ENCODE measurements at regions not wholly inside any gene's neighbourhood (a gene's known extent, or its start where the extent isn't known, plus 50 kb on each side); places are given as distances from the start of the nearest gene placed in this dataset.

DNA sequence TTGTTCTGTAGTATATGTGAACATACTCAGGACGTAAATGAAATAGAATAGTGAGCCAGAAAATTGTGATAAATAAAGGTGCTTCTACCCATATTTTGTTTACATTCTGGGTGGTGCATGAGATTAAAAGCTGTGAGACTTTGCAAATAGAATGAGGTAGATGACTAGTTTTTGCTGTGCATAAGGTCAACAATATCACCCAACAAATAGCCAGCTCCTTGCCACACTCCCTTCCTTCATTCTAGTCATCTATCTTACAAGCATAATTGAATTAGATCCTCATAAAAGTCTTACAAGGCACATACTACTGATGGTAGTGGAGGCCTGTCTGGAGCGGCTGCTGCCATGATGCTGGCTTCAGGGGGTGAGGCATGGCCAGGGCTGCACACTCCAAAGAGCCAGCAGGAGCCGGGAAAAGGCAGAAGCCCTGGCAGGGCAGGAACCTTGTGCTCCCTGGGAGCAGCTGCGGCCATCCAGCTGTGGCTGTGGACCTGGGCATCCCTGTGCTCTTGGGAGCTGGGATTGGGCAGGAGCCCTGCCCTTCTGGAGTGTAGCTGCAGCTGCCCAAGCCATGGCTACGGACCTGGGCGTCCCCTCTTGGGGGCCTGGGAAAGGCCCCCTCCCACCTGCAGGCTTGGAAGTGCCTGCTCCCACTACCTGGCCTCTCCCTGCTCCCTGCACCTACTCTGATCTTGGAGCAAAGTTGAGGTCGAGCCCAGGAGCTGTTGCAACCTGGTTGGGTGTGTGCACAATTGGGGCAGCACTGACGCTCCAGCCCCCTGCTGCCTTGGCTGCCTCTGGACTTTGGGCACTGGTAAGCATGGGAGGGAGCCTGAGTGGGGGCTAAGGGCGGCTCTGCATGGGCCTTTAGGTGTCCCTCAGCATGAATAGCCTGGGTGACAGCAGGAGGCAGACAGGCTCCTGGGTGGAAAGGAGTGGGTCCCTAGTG is 112.8 kb downstream of the DACT1 start:
- Histone ChIP-seq H3K9me3 (ENCODE audit: low read length) (no peaks in the 10 kb centered on the region), H2AFZ (ENCODE audit: low read length) (no peak overlapping the region), H3K79me2 (ENCODE audit: low read length) (no peaks in the 10 kb centered on the region), H3K9ac (ENCODE audit: low read length) (no peak overlapping the region), H3K36me3 (ENCODE audit: insufficient read depth, low read length) (no peaks in the 10 kb centered on the region), H3K4me3 (ENCODE audit: low read length) (no peak overlapping the region), H3K27me3 (ENCODE audit: low read length) (no peaks in the 10 kb centered on the region), H3K27ac (ENCODE audit: low read length) (no peak overlapping the region), H3K4me2 (ENCODE audit: low read depth, low read length, poor library complexity, severe bottlenecking) (no peak overlapping the region), H3K4me1 (ENCODE audit: low read length) (peaks cover 4% of the 10 kb centered on the region; the same call in 1 of the 2 replicates), H4K20me1 (ENCODE audit: insufficient read depth, low read depth, low read length) (no peaks in the 10 kb centered on the region), H3K9me2 (replicated peaks; ENCODE audit: insufficient read depth, low read length) (0 out of 2 replicates have a peak, but pooled peaks cover 2% of the 10 kb centered on the region)
- DNase-seq: no peak

DNA sequence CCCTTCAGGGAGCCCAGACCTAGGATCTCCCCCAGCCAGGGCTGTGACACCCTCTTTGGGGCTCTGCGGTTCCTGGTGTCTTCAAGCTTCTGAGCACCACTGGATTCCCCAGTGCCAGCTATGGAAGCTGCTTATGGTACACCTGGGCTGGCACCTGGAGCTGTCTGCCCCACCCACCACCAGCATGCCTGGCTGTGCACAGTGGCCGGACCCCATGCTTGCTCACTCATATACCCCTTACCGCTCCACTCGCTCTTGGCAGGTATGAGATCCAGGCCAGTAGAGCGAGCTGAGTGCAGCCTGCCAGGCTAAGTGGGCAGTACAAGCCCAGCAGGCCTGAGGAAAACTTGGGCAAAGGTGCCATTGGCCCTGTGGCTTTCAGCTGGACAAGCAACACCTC is 114.0 kb downstream of the DACT1 start:
- no peaks in the 10 kb centered on the region for H3K36me3 ChIP-seq (ENCODE audit: insufficient read depth, low read length)
- no peak overlapping the region for H3K4me3 ChIP-seq (ENCODE audit: low read length)
- DNase-seq: no peak

DNA sequence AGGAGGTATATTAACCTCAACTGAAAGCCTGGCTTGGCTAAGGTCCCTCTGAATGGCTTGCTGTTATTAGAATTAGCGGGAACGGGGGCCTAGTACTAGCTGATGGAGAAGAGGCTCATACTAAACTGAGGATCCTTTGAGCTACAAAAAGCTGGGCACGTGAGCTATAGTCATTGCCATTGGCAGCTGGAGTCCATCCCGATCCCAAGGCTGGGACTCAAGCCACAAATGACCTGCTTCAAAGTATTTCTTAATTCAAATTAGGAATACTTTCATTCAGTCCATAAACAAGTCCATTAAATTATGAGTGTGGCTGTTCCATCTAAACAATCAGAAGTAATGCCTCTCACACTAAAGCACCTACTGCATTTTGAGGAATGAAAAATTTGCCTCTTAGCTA is 114.5 kb downstream of the DACT1 start:
- Histone ChIP-seq H3K9ac (ENCODE audit: low read length) (no peak overlapping the region), H3K9me2 (replicated peaks; ENCODE audit: insufficient read depth, low read length) (no peaks in the 10 kb centered on the region), H4K20me1 (ENCODE audit: insufficient read depth, low read depth, low read length) (no peaks in the 10 kb centered on the region), H3K4me1 (ENCODE audit: low read length) (peaks cover 4% of the 10 kb centered on the region; the same call in 1 of the 2 replicates), H3K4me2 (ENCODE audit: low read depth, low read length, poor library complexity, severe bottlenecking) (no peak overlapping the region), H3K27ac (ENCODE audit: low read length) (no peak overlapping the region), H3K79me2 (ENCODE audit: low read length) (no peaks in the 10 kb centered on the region), H3K27me3 (ENCODE audit: low read length) (no peaks in the 10 kb centered on the region), H3K4me3 (ENCODE audit: low read length) (no peak overlapping the region), H3K36me3 (ENCODE audit: insufficient read depth, low read length) (no peaks in the 10 kb centered on the region), H2AFZ (ENCODE audit: low read length) (no peak overlapping the region), H3K9me3 (ENCODE audit: low read length) (no peaks in the 10 kb centered on the region)
- DNase-seq: no peak

More for the DNA sequence above, 114.0 kb downstream of the DACT1 start:
- no peaks in the 10 kb centered on the region for H3K9me3 ChIP-seq (ENCODE audit: low read length)
- H3K79me2 ChIP-seq (ENCODE audit: low read length): no peaks in the 10 kb centered on the region
- no peak overlapping the region for H2AFZ ChIP-seq (ENCODE audit: low read length)
- no peaks in the 10 kb centered on the region for H3K27me3 ChIP-seq (ENCODE audit: low read length)
- no peak overlapping the region for H3K27ac ChIP-seq (ENCODE audit: low read length)
- H4K20me1 ChIP-seq (ENCODE audit: insufficient read depth, low read depth, low read length): no peaks in the 10 kb centered on the region
- no peaks in the 10 kb centered on the region for H3K9me2 ChIP-seq (replicated peaks; ENCODE audit: insufficient read depth, low read length)
- H3K4me2 ChIP-seq (ENCODE audit: low read depth, low read length, poor library complexity, severe bottlenecking): no peak overlapping the region
- peaks cover 4% of the 10 kb centered on the region; the same call in 1 of the 2 replicates for H3K4me1 ChIP-seq (ENCODE audit: low read length)
- no peak overlapping the region for H3K9ac ChIP-seq (ENCODE audit: low read length)

DNA sequence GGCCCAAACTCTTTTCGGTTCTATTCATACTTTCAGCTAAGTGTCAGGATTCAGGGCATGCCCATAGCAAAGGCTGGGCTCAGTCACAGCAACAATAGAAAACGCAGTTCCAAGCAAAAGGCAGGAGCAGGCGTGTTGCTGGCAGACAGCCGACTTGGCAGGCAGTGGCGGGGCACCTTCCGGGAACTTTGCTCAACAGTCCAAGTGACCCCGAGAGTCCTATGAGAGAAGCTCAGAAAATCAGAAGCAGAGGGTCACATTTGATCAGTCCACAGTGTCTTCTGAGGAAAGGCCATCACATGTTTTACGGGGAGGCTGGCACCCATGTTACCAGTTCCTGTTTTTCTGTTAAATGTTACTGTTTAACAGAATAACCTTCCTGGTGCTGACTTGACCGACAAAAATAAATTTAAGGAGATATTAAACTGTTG is 115.0 kb downstream of the DACT1 start:
- Histone ChIP-seq H4K20me1 (ENCODE audit: insufficient read depth, low read depth, low read length) (no peaks in the 10 kb centered on the region), H3K9me3 (ENCODE audit: low read length) (no peaks in the 10 kb centered on the region), H3K27ac (ENCODE audit: low read length) (no peak overlapping the region), H3K36me3 (ENCODE audit: insufficient read depth, low read length) (no peaks in the 10 kb centered on the region), H2AFZ (ENCODE audit: low read length) (no peak overlapping the region), H3K79me2 (ENCODE audit: low read length) (no peaks in the 10 kb centered on the region), H3K9me2 (replicated peaks; ENCODE audit: insufficient read depth, low read length) (no peaks in the 10 kb centered on the region), H3K4me2 (ENCODE audit: low read depth, low read length, poor library complexity, severe bottlenecking) (no peak overlapping the region), H3K27me3 (ENCODE audit: low read length) (no peaks in the 10 kb centered on the region), H3K4me3 (ENCODE audit: low read length) (no peak overlapping the region), H3K4me1 (ENCODE audit: low read length) (peaks cover 4% of the 10 kb centered on the region; the same call in 1 of the 2 replicates), H3K9ac (ENCODE audit: low read length) (no peak overlapping the region)
- DNase-seq: no peak

DNA sequence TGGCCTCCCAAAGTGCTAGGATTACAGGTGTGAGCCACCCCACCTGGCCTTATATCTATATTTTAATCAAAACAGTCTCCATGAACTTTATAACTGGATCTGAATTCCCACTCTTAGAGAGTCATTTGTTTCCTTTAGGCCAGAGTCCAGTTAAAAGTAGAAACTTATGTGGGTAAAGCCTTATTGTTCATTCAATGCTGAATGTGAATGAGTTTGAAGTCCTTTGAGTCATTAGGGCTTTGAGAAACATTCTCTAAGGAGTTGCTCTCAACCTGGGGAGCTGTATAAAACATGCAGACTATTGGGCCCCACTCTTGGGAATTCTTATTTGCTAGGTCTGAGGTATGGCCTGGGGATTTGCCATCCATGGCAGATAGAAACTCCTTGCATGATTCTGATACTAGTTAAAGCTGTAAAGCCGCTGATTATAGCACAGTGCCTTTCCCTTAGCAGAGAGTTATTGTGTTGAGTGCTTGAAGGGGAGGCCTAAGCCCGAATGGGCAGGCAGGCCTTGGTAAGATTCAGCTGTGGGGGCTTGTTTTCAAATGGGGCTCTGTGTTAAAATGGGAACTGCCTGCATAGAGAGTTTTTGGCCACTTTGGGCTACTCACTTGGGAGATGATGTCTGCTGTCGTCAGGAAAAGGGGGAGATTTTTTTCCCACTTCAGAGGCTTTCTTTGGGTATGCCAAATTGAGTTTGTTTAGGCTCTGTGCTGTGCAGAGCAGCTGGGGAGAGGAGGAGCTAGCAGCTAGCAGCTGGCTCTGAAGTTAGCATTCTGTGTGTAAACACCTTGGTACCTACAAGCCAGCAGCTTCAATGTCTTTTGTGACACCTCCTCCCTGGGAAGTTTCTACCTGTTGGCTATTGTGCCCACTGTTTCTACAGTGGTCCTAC is 117.5 kb downstream of the DACT1 start:
- Histone ChIP-seq H3K9me3 (ENCODE audit: low read length) (no peaks in the 10 kb centered on the region), H3K79me2 (ENCODE audit: low read length) (no peaks in the 10 kb centered on the region), H4K20me1 (ENCODE audit: insufficient read depth, low read depth, low read length) (no peaks in the 10 kb centered on the region), H3K27me3 (ENCODE audit: low read length) (no peaks in the 10 kb centered on the region), H2AFZ (ENCODE audit: low read length) (no peak overlapping the region), H3K36me3 (ENCODE audit: insufficient read depth, low read length) (no peaks in the 10 kb centered on the region), H3K9me2 (replicated peaks; ENCODE audit: insufficient read depth, low read length) (no peaks in the 10 kb centered on the region), H3K27ac (ENCODE audit: low read length) (no peak overlapping the region), H3K9ac (ENCODE audit: low read length) (no peak overlapping the region), H3K4me2 (ENCODE audit: low read depth, low read length, poor library complexity, severe bottlenecking) (no peak overlapping the region), H3K4me3 (ENCODE audit: low read length) (no peak overlapping the region), H3K4me1 (ENCODE audit: low read length) (no peaks in the 10 kb centered on the region)
- no peak for DNase-seq

DNA sequence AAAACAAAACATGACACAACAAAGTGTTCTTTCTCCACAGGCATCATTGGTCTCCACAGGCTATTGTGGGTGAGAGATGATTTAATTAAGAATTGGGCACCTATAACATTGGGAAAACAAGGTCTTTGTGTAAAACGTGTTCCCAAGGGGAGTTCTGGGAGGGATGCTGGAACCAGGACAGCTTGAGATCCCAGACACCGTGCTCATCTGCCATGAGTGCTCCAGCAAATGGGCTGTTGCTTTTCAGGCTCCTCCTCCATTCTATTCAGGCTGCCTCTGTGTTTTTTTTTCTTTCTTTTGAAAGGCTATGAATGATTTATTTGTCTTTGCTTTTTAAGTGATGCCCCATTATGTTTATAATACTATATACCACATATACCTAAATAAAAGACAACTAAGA is 122.4 kb downstream of the DACT1 start:
- no peaks in the 10 kb centered on the region for H3K79me2 ChIP-seq (ENCODE audit: low read length)
- H3K4me3 ChIP-seq (ENCODE audit: low read length): no peak overlapping the region
- H3K4me2 ChIP-seq (ENCODE audit: low read depth, low read length, poor library complexity, severe bottlenecking): no peak overlapping the region
- no peak overlapping the region for H3K9ac ChIP-seq (ENCODE audit: low read length)
- H3K9me2 ChIP-seq (replicated peaks; ENCODE audit: insufficient read depth, low read length): no peaks in the 10 kb centered on the region
- DNase-seq: no peak
- no peaks in the 10 kb centered on the region for H3K4me1 ChIP-seq (ENCODE audit: low read length)
- H2AFZ ChIP-seq (ENCODE audit: low read length): no peak overlapping the region
- H3K27ac ChIP-seq (ENCODE audit: low read length): no peak overlapping the region
- no peaks in the 10 kb centered on the region for H3K27me3 ChIP-seq (ENCODE audit: low read length)
- H3K36me3 ChIP-seq (ENCODE audit: insufficient read depth, low read length): no peaks in the 10 kb centered on the region
- no peaks in the 10 kb centered on the region for H3K9me3 ChIP-seq (ENCODE audit: low read length)
- H4K20me1 ChIP-seq (ENCODE audit: insufficient read depth, low read depth, low read length): no peaks in the 10 kb centered on the region

DNA sequence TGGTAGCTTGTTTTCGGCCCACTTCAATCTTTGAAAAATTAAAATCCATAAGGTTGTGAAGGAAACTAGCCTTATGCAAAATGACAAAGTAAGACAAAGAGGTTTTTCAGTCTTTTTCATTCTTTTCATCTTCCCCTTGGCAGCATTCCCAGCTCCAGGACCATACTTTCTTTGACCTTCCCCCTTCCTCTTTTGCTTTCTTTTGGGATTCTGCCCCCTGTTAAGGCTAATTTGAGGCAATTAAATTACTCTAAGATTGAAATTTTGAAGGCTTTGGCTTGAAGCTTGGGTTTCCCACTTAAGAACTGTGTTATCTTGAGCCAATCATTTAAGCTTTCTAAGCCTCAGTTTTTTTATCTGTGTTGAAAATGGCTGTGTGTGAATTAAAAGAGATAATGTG is 124.9 kb downstream of the DACT1 start:
- no peak overlapping the region for H3K4me2 ChIP-seq (ENCODE audit: low read depth, low read length, poor library complexity, severe bottlenecking)
- DNase-seq: no peak

DNA sequence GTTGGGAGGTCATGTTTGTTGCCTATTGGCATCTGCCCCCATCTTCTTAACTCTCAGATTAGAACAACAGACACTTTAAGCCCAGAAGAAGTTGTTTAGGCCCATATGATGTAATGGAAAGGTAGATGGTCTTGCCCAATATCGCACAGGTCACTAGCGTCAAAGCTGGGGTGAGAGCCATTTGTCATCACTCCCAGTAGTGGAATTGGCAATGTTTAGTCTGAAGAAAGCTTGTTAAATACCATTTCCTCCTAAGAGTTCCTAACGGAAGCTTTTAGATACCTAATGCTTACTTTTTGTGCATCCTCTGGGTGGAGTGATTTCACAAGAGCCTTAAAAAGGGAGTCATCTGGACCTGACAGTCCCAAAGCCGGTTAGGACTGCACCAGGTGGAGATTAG is 125.4 kb downstream of the DACT1 start:
- Histone ChIP-seq H3K27ac (ENCODE audit: low read length) (no peak overlapping the region), H3K4me1 (ENCODE audit: low read length) (no peaks in the 10 kb centered on the region), H3K27me3 (ENCODE audit: low read length) (no peaks in the 10 kb centered on the region), H2AFZ (ENCODE audit: low read length) (no peak overlapping the region), H3K9me2 (replicated peaks; ENCODE audit: insufficient read depth, low read length) (no peaks in the 10 kb centered on the region), H3K4me3 (ENCODE audit: low read length) (no peak overlapping the region), H3K9ac (ENCODE audit: low read length) (no peak overlapping the region), H3K9me3 (ENCODE audit: low read length) (no peaks in the 10 kb centered on the region), H4K20me1 (ENCODE audit: insufficient read depth, low read depth, low read length) (no peaks in the 10 kb centered on the region), H3K79me2 (ENCODE audit: low read length) (no peaks in the 10 kb centered on the region), H3K36me3 (ENCODE audit: insufficient read depth, low read length) (no peaks in the 10 kb centered on the region), H3K4me2 (ENCODE audit: low read depth, low read length, poor library complexity, severe bottlenecking) (no peak overlapping the region)
- no peak for DNase-seq

More for the DNA sequence above, 124.9 kb downstream of the DACT1 start:
- Histone ChIP-seq H4K20me1 (ENCODE audit: insufficient read depth, low read depth, low read length) (no peaks in the 10 kb centered on the region), H2AFZ (ENCODE audit: low read length) (no peak overlapping the region), H3K4me3 (ENCODE audit: low read length) (no peak overlapping the region), H3K9me3 (ENCODE audit: low read length) (no peaks in the 10 kb centered on the region), H3K4me1 (ENCODE audit: low read length) (no peaks in the 10 kb centered on the region), H3K79me2 (ENCODE audit: low read length) (no peaks in the 10 kb centered on the region), H3K36me3 (ENCODE audit: insufficient read depth, low read length) (no peaks in the 10 kb centered on the region), H3K27ac (ENCODE audit: low read length) (no peak overlapping the region), H3K27me3 (ENCODE audit: low read length) (no peaks in the 10 kb centered on the region), H3K9ac (ENCODE audit: low read length) (no peak overlapping the region), H3K9me2 (replicated peaks; ENCODE audit: insufficient read depth, low read length) (no peaks in the 10 kb centered on the region)

All from Karpas-422 (cell line).